ENCODE measurements at regions not wholly inside any gene's neighbourhood (a gene's known extent, or its start where the extent isn't known, plus 50 kb on each side); places are given as distances from the start of the nearest gene placed in this dataset.

DNA sequence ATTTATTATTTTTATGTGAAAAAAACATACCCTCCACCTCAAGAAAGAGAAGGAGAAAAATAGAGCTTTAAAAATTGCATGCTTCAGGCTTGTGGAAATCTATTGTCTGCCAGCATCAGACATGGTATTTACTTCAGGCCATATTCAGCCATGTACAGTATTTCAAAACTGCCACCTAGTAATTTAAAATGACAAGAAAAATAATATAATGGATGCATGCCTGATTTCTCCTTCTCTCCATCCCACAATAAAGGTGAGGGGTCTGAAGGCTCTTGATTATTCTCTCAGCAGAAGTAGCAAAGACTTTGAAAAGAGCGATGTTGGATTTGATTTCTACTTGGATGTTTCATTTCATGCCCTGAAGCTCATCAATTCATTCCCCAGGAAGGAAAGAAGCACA lies 250.7 kb downstream of the TBC1D4 start:
- Histone ChIP-seq H3K36me3 (ENCODE audit: control insufficient read depth, low read depth, low read length) (no peaks in the 10 kb centered on the region), H3K9ac (ENCODE audit: low read length) (no peak overlapping the region), H3K4me1 (ENCODE audit: control insufficient read depth, low read depth, low read length) (no peaks in the 10 kb centered on the region), H3K27me3 (ENCODE audit: control insufficient read depth, insufficient read depth, low read length) (no peaks in the 10 kb centered on the region), H3K9me3 (ENCODE audit: control insufficient read depth, low read depth, low read length) (no peaks in the 10 kb centered on the region), H3K27ac (ENCODE audit: low read length) (no peak overlapping the region), H3K4me3 (ENCODE audit: low read length) (no peak overlapping the region)

DNA sequence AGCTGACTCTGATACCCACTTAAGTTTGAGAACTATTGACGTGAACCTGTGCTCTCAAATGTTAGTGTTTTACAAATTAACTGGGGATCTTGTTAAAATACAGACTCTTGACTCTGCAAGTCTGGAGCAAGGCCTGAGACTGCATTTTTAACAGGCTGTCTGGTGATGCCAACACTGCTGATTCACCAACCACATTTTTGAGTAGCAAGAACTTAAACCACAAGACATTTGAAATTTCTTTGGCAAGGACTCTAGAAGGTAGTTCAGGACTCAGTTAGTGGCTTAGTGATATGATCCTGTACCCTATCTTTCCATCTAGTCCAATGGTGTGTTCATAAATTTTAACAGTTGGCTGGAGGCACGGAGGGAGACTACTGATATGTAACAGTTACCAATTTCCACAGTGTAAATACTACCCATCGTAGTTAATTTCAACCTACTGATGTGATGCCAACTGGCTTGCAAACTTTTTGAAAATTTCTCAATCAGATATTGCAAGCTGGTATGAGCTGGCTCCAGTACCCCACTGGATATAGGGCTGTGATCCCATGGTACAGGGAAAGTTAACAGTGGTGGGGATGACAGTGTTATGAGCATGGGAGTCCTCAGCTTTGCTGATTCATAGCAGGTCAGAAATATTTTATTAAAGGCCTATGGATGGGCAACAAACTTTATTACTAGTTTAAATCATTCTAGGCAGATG lies 255.1 kb downstream of the TBC1D4 start:
- Histone ChIP-seq H3K36me3 (ENCODE audit: control insufficient read depth, low read depth, low read length) (no peaks in the 10 kb centered on the region), H3K27ac (ENCODE audit: low read length) (no peak overlapping the region), H3K9ac (ENCODE audit: low read length) (no peak overlapping the region), H3K4me3 (ENCODE audit: low read length) (no peak overlapping the region), H3K9me3 (ENCODE audit: control insufficient read depth, low read depth, low read length) (no peaks in the 10 kb centered on the region), H3K4me1 (ENCODE audit: control insufficient read depth, low read depth, low read length) (no peaks in the 10 kb centered on the region), H3K27me3 (ENCODE audit: control insufficient read depth, insufficient read depth, low read length) (no peaks in the 10 kb centered on the region)

DNA sequence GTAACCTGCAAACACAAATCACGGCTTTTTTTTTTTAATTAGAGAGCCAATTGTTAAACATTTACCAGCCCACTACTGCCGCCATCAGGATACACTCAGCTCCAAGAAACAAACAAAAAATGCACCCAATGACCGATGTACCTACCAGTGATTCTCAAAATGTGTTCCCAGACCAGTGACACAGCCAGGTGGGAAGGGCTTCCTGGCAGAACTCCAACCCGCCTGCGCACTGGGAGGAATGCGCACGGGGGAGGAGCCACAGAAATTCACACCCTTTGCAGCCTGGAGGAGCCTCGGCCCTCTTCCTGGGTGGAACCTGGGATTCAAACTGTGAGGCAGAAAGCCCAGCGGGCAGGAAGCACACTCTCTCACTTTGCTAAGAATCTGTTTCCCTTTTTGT lies 255.9 kb downstream of the TBC1D4 start:
- Histone ChIP-seq H3K4me3 (ENCODE audit: low read length) (no peak overlapping the region), H3K36me3 (ENCODE audit: control insufficient read depth, low read depth, low read length) (no peaks in the 10 kb centered on the region)

DNA sequence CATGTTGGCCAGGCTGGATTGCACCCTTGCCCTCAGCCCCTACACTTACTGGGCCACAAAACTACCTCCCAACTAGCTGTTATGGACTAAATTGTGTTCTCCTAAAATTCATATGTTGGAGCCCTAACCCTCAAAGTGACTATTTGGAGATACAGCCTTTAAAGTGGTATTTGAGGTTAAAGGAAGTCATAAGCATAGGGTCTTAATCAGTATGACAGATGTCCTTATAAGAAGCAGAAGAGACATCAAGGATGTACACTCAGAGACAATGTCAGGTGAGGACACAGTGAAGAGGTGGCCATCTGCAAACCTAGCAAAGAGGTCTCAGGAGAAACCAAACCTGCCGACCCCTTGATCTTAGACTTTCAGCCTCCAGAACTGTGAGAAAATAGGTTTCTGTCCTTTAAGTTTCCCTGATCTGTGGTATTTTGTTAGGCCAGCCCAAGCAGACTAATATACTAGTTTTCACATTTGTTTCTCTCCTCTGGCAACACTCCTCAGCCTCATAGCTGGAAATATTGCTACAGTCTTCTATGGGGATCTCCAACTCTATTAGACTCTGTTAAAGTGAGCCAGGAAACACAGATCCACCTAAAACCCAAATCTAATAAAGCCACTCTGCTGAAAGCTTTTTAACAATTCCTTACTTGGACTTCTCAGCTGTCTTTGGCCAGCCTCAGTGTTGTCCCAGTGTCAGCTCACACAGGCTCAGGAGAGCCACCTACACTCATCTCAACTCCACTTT lies 256.5 kb downstream of the TBC1D4 start:
- Histone ChIP-seq H3K4me1 (ENCODE audit: control insufficient read depth, low read depth, low read length) (no peaks in the 10 kb centered on the region), H3K4me3 (ENCODE audit: low read length) (no peak overlapping the region), H3K9ac (ENCODE audit: low read length) (no peak overlapping the region), H3K27ac (ENCODE audit: low read length) (no peak overlapping the region), H3K27me3 (ENCODE audit: control insufficient read depth, insufficient read depth, low read length) (no peaks in the 10 kb centered on the region), H3K36me3 (ENCODE audit: control insufficient read depth, low read depth, low read length) (no peaks in the 10 kb centered on the region), H3K9me3 (ENCODE audit: control insufficient read depth, low read depth, low read length) (no peaks in the 10 kb centered on the region)

More for the DNA sequence above, 255.9 kb downstream of the TBC1D4 start:
- H3K4me1 ChIP-seq (ENCODE audit: control insufficient read depth, low read depth, low read length): no peaks in the 10 kb centered on the region
- no peak overlapping the region for H3K9ac ChIP-seq (ENCODE audit: low read length)
- no peaks in the 10 kb centered on the region for H3K9me3 ChIP-seq (ENCODE audit: control insufficient read depth, low read depth, low read length)
- H3K27me3 ChIP-seq (ENCODE audit: control insufficient read depth, insufficient read depth, low read length): no peaks in the 10 kb centered on the region
- H3K27ac ChIP-seq (ENCODE audit: low read length): no peak overlapping the region

DNA sequence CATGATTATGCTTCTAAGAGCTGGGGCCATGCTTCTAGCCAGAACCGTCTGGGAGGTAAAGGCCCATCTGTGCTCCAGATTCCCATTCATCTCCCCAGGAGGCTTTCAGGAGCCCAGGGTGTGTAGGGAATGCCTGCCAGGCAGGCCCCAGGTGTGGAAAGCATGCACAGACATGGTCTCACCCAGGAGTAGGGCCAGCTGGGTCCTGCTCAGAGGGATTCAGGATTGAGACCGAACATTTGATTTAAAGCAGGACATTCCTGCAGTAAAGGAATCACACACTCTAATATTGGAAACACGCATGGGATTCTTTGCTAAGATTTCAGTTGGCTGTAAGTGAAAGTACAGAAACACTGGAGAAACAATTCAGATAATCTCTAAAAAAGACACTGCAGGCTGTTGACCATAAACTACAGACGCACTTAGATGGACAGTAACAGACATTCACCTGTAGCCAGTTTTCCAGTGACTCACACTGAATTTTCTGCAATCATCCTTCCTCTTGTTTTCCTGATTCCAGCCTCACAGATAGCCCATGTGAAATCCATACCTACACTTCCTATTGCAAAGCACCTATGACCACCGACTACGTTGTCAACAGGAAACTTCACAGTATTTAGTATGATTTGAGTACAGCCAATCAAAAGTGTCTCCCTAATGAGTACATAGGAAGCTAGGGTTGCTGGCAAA lies 257.8 kb downstream of the TBC1D4 start:
- H3K27me3 ChIP-seq (ENCODE audit: control insufficient read depth, insufficient read depth, low read length): no peaks in the 10 kb centered on the region
- no peaks in the 10 kb centered on the region for H3K36me3 ChIP-seq (ENCODE audit: control insufficient read depth, low read depth, low read length)
- H3K27ac ChIP-seq (ENCODE audit: low read length): no peak overlapping the region
- no peaks in the 10 kb centered on the region for H3K9me3 ChIP-seq (ENCODE audit: control insufficient read depth, low read depth, low read length)
- no peaks in the 10 kb centered on the region for H3K4me1 ChIP-seq (ENCODE audit: control insufficient read depth, low read depth, low read length)
- no peak overlapping the region for H3K4me3 ChIP-seq (ENCODE audit: low read length)
- no peak overlapping the region for H3K9ac ChIP-seq (ENCODE audit: low read length)

DNA sequence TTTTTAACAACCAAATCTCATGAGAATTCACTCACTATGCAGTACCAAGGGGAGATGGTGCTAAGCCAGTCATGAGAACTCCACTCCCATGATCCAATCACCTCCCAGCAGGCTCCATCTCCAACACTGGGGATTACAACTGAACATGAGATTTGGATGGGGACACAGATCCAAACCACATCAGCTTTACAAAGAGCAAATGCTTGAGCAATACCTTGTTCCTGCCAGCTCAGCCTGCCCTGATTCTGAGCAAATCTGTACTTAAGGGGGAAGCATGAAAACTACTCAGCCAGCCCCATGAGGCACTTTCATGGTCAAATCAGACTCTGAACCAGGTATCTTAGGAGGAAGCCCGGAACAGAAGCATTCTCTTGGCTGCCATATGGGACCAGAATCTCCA lies 259.9 kb downstream of the TBC1D4 start:
- no peak overlapping the region for H3K9ac ChIP-seq (ENCODE audit: low read length)
- H3K27me3 ChIP-seq (ENCODE audit: control insufficient read depth, insufficient read depth, low read length): no peaks in the 10 kb centered on the region
- H3K36me3 ChIP-seq (ENCODE audit: control insufficient read depth, low read depth, low read length): no peaks in the 10 kb centered on the region

DNA sequence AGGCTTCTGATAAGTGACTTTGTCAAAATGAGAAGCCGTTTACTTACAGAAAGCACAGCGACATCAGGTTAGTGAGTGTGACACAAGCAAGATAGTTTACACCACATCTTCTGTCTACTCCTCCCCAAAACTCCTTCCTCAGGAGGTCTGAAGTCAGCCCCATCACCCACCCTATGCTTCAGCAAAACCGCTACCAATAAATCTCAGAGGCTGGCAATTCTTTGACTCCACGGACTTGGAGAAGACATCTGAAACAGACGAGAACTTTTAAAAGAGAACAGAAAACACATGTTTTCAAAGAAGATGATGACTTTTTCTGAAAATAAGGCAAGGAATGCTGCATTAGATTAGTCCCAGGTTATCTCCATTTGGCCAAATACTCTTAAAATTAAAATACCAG lies 261.1 kb downstream of the TBC1D4 start:
- no peak overlapping the region for H3K4me3 ChIP-seq (ENCODE audit: low read length)
- no peak overlapping the region for H3K9ac ChIP-seq (ENCODE audit: low read length)
- H3K9me3 ChIP-seq (ENCODE audit: control insufficient read depth, low read depth, low read length): no peaks in the 10 kb centered on the region
- no peak overlapping the region for H3K27ac ChIP-seq (ENCODE audit: low read length)
- H3K4me1 ChIP-seq (ENCODE audit: control insufficient read depth, low read depth, low read length): no peaks in the 10 kb centered on the region
- H3K27me3 ChIP-seq (ENCODE audit: control insufficient read depth, insufficient read depth, low read length): no peaks in the 10 kb centered on the region
- no peaks in the 10 kb centered on the region for H3K36me3 ChIP-seq (ENCODE audit: control insufficient read depth, low read depth, low read length)

More for the DNA sequence above, 259.9 kb downstream of the TBC1D4 start:
- Histone ChIP-seq H3K4me3 (ENCODE audit: low read length) (no peak overlapping the region), H3K27ac (ENCODE audit: low read length) (no peak overlapping the region), H3K4me1 (ENCODE audit: control insufficient read depth, low read depth, low read length) (no peaks in the 10 kb centered on the region), H3K9me3 (ENCODE audit: control insufficient read depth, low read depth, low read length) (no peaks in the 10 kb centered on the region)

DNA sequence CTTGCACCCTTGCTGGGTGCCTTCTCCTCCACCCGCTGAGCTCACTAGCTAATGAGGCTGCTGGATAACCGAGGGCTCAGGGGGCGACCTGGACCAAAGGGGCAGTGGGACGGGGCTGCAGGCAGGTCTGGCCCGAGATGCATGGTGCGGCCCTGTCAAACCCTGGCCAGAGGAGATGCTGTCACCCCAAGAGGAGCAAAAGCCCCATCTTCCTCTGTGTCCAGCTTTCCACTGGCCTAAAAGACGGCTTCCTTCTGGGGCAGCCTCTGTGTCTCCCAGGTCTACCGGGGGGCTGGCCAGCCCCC lies 261.8 kb downstream of the TBC1D4 start:
- Histone ChIP-seq H3K4me3 (ENCODE audit: low read length) (peak overlapping the region; percentile 60), H3K27ac (ENCODE audit: low read length) (no peak overlapping the region), H3K36me3 (ENCODE audit: control insufficient read depth, low read depth, low read length) (no peaks in the 10 kb centered on the region), H3K4me1 (ENCODE audit: control insufficient read depth, low read depth, low read length) (no peaks in the 10 kb centered on the region), H3K9me3 (ENCODE audit: control insufficient read depth, low read depth, low read length) (no peaks in the 10 kb centered on the region), H3K27me3 (ENCODE audit: control insufficient read depth, insufficient read depth, low read length) (no peaks in the 10 kb centered on the region), H3K9ac (ENCODE audit: low read length) (no peak overlapping the region)

DNA sequence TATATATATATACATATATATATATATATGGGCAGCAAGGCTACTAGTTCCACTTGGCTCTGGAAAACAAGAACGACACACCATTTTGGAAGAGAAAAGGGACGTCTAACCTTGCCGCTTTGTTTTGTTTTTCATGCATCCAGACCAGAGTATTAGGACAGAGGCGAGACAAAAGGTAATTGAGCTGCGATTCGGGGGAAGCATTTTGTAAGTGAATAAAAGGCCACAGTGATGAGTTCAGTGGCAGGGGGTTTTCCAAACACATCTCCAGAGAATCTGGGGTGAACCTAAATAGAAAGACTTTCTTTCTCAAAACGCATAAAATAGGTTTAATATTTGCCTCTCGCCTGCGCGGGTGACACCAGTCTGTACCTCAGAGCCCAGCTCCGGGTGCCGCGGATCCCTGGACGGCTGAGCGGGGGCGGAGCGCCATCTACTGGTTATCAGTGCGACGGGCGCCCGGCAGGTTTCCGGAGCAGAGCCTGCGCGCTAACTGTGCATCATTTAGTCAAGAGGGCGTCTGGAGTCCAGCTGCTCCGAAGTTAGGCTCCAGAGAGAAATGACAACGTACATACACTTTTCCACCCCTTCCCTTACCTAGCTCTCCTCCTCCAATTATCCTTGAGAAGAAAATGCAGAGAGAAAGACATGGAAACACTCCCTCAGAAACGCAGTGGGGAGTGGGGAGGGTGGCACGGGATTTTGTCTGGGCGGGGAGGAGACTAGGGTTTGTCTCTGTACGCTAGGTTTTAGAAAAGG lies 262.3 kb downstream of the TBC1D4 start:
- H3K36me3 ChIP-seq (ENCODE audit: control insufficient read depth, low read depth, low read length): no peaks in the 10 kb centered on the region
- no peak overlapping the region for H3K27ac ChIP-seq (ENCODE audit: low read length)
- no peaks in the 10 kb centered on the region for H3K27me3 ChIP-seq (ENCODE audit: control insufficient read depth, insufficient read depth, low read length)
- peak overlapping the region; percentile 60 for H3K4me3 ChIP-seq (ENCODE audit: low read length)
- H3K4me1 ChIP-seq (ENCODE audit: control insufficient read depth, low read depth, low read length): no peaks in the 10 kb centered on the region
- H3K9ac ChIP-seq (ENCODE audit: low read length): peak overlapping the region; percentile 51
- no peaks in the 10 kb centered on the region for H3K9me3 ChIP-seq (ENCODE audit: control insufficient read depth, low read depth, low read length)

DNA sequence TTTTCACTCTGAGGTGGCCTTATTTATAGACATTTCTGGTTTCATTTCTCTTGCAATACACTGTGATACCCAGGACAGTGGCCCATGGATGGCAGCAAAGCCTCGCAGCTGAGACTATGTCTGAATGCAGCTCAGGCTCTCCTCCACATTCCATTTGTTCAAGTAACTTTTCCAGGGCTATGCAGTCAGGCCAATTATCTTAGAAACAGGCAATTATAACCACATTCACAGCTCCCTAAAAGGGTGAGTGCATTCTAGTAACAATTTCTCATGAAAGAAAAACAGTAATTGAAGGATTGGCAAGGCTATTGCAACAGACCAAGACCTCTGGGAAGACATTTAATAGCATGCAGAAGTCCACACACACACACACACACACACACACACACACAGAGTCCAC lies 264.0 kb downstream of the TBC1D4 start:
- H3K4me1 ChIP-seq (ENCODE audit: control insufficient read depth, low read depth, low read length): no peaks in the 10 kb centered on the region
- H3K9me3 ChIP-seq (ENCODE audit: control insufficient read depth, low read depth, low read length): no peaks in the 10 kb centered on the region
- H3K27me3 ChIP-seq (ENCODE audit: control insufficient read depth, insufficient read depth, low read length): no peaks in the 10 kb centered on the region
- H3K36me3 ChIP-seq (ENCODE audit: control insufficient read depth, low read depth, low read length): no peaks in the 10 kb centered on the region
- H3K27ac ChIP-seq (ENCODE audit: low read length): no peak overlapping the region
- no peak overlapping the region for H3K9ac ChIP-seq (ENCODE audit: low read length)
- H3K4me3 ChIP-seq (ENCODE audit: low read length): no peak overlapping the region

DNA sequence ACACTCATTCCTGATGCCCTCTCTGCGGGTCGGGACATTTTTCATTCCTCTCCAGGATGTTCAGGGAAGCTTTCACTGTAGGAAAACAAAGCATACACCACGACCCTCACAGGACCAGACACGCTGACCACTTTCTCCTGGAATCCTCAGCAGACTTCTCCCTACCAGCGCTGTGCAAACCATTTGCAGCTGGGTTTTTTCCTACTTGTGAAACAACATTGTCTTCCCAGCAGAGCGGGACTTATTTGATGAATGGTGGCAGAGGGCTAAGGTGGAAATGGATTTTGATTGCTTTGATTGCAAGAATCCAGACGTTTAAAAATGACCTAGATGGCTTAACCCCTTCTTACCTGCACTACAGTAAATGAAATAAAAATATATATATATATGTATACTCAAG lies 265.9 kb downstream of the TBC1D4 start:
- Histone ChIP-seq H3K27me3 (ENCODE audit: control insufficient read depth, insufficient read depth, low read length) (no peaks in the 10 kb centered on the region), H3K9ac (ENCODE audit: low read length) (no peak overlapping the region), H3K9me3 (ENCODE audit: control insufficient read depth, low read depth, low read length) (no peaks in the 10 kb centered on the region), H3K4me1 (ENCODE audit: control insufficient read depth, low read depth, low read length) (no peaks in the 10 kb centered on the region), H3K36me3 (ENCODE audit: control insufficient read depth, low read depth, low read length) (no peaks in the 10 kb centered on the region), H3K4me3 (ENCODE audit: low read length) (no peak overlapping the region), H3K27ac (ENCODE audit: low read length) (no peak overlapping the region)

All from iPS-18a (cell line).